Thyroid gland (tissue), 4 donors: ENCODE measurements at regions not wholly inside any gene's neighbourhood (a gene's known extent, or its start where the extent isn't known, plus 50 kb on each side); places are given as distances from the start of the nearest gene placed in this dataset.

Experiments used
- DNase-seq, 2 donors: peaks; one replicate each; pipeline ENCODE4 v3.0.0-alpha.2; 2019
- H3K27ac ChIP-seq, 3 donors: fragments of 200-600 bp; sonication (generic); 1 replicate in 2 of 3; 2 replicates in 1 of 3; pipeline ENCODE4 v1.5.1; 2016 to 2019; ENCODE audit warnings: mild to moderate bottlenecking in 1 of 3, moderate library complexity in 1 of 3
- H3K27me3 ChIP-seq: fragments of 200-600 bp; sonication (generic); one replicate; pipeline ENCODE4 v1.5.1; 2019
- H3K36me3 ChIP-seq, 2 donors: fragments of 200-600 bp; sonication (generic); one replicate each; pipeline ENCODE4 v1.5.1; 2016 to 2019
- H3K4me1 ChIP-seq, 2 donors: fragments of 200-600 bp; sonication (generic); one replicate each; pipeline ENCODE4 v1.5.1; 2017 to 2019
- H3K4me3 ChIP-seq, 3 donors: fragments of 200-600 bp; sonication (generic); replicated peaks in 1 of 3; 1 replicate in 2 of 3; 2 replicates in 1 of 3; pipeline ENCODE4 v1.5.1; 2016; ENCODE audit warnings: mild to moderate bottlenecking in 1 of 3
- H3K9me3 ChIP-seq: fragments of 200-600 bp; sonication (generic); one replicate; pipeline ENCODE4 v1.5.1; 2017
- CTCF ChIP-seq, 6 experiments: fragments of 200-600 bp in 3 of 6; fragments of 450-650 bp in 3 of 6; sonication (generic) in 3 of 6; IDR thresholded peaks; one replicate each; pipeline ENCODE4 v1.5.1; 2016 to 2019; ENCODE audit warnings: antibody characterized with exemption in 6 of 6, mild to moderate bottlenecking in 2 of 6, inconsistent platforms in 1 of 6, moderate library complexity in 1 of 6
- POLR2A ChIP-seq, 2 donors: fragments of 450-650 bp; IDR thresholded peaks; one replicate each; pipeline ENCODE4 v1.6.1; 2017; ENCODE audit warnings: antibody characterized with exemption in 2 of 2, mild to moderate bottlenecking in 2 of 2, moderate library complexity in 1 of 2
- WGBS, 2 donors: methylation state at CpG; one replicate each; pipeline ENCODE4 v1.1.5; 2017; 5-methylcytosine and 5-hydroxymethylcytosine counted together
- intact Hi-C: fragments of 100-400 bp; cut with DNase I; formaldehyde crosslinking; loops from one replicate; pipeline ENCODE4 v1.15.1; 2023

DNA sequence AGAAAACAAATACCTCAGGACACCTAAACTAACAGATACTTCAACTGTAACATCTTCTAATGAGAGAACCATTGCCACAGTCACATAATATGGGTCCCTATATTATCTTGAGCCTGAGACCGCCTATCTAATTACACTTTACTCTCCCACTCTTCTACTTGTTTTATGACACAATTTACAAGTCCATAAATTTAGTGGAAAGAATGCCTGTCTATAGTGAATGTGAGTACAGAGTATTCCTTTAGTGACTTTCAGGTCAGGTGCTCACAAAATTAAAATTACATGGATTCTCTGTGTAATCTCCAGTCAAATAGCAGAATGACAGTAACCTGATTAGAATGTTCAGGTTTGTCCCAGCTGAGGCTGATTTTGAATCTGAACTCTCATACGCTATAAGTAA is 624.1 kb downstream of the PKHD1 start:
- Histone ChIP-seq H3K27me3 (no peaks in the 10 kb centered on the region), H3K4me1 (no peaks in the 10 kb centered on the region), H3K36me3 (no peaks in the 10 kb centered on the region), H3K27ac (no peak overlapping the region), H3K4me3 (no peak overlapping the region), H3K9me3 (no peaks in the 10 kb centered on the region)
- no peak for TF ChIP-seq POLR2A (IDR thresholded peaks at IDR 0.05)
- TF ChIP-seq CTCF (IDR thresholded peaks at IDR 0.05): no peak
- intact Hi-C loops: no loop called here
- 90 to 93% methylated on average over 2 of the region's 2 CpGs for WGBS, 2 donors
- no peak for DNase-seq

DNA sequence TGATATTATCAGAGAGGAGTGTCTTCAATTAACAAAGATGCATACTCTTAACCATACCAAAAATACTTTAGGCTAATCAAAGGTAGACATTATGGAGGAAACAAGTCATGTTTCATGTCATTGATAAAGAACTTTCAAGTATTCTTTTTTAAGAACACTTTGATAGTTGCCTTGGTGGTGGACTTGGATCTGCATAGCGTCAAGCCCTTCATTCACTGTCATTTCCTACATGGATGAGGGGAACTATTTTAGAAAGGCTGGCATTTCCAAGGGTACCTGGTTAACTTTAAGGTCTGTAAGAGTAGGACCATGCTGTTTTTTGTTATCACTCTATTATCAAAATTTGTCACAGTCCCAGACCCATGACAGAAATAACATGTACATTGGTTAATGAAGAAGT is 622.5 kb downstream of the PKHD1 start:
- TF ChIP-seq CTCF (IDR thresholded peaks at IDR 0.05): no peak
- no peak for TF ChIP-seq POLR2A (IDR thresholded peaks at IDR 0.05)
- Histone ChIP-seq H3K4me1 (no peaks in the 10 kb centered on the region), H3K27me3 (no peaks in the 10 kb centered on the region), H3K4me3 (no peak overlapping the region), H3K9me3 (no peaks in the 10 kb centered on the region), H3K36me3 (no peaks in the 10 kb centered on the region), H3K27ac (no peak overlapping the region)
- 83 to 84% methylated on average over 1 of the region's 1 CpG for WGBS, 2 donors
- intact Hi-C loops: no loop called here
- DNase-seq: no peak

DNA sequence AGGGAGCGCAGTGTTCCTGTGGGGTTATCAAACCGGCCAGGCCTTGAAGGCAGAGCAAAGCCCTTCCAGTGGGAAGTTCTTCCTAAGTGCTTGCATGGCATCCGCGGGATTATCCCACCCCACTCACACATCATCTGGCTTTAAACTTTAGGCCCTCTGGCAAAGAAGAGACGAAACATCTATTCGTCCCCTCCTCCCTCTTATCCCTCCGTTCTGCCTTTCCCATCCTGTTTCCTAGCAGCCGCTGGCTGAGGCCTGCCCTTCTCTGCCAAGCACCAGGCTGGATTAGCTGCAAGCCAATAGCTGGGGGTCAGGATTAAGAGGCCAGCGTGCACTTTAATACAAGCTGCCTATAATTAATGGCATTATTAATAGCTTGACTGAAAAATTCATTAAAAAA is 621.0 kb downstream of the PKHD1 start:
- DNase-seq: no peak
- Histone ChIP-seq H3K27ac (no peak overlapping the region), H3K4me1 (no peaks in the 10 kb centered on the region), H3K36me3 (no peaks in the 10 kb centered on the region), H3K27me3 (no peaks in the 10 kb centered on the region), H3K4me3 (no peak overlapping the region), H3K9me3 (no peaks in the 10 kb centered on the region)
- intact Hi-C loops: no loop called here
- TF ChIP-seq POLR2A (IDR thresholded peaks at IDR 0.05) (no peak), CTCF (IDR thresholded peaks at IDR 0.05) (no peak)
- WGBS, 2 donors: 60 to 72% methylated on average over 9 of the region's 9 CpGs

DNA sequence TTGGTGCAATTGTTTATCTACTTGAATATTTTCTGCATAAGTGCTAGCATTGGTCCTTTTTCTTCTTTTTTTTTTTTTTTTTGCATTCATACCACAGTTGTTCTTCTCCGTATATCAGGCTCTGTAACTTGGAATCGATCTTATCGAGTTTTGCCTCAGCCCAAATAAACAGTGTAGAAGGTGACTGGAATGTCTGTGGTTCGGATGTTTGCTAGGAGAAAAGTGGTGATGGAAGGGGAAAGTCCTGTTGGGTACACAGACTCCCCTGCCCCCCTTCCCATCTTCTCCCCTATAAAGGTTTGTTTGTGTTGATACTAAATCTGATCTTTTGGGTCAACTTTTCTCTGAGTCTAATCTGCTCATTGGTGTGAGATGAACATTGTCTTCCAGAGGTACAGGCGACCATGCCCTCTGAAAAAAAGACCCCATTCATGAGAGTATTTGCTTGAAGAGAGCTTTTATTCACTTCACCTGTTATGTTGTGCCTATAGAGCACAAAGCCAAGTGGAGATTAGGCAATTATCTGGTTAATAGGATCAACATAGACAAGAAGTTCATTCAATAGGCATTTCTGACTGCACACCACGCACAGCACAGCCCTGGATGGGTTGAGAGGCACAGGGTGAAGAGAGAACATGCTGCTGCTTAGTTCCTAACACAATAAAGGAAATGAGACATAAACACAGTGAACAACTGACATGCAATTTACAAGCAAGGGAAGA is 620.0 kb downstream of the PKHD1 start:
- Histone ChIP-seq H3K4me1 (no peaks in the 10 kb centered on the region), H3K9me3 (no peaks in the 10 kb centered on the region), H3K27ac (no peak overlapping the region), H3K4me3 (no peak overlapping the region), H3K36me3 (no peaks in the 10 kb centered on the region), H3K27me3 (no peaks in the 10 kb centered on the region)
- intact Hi-C loops: no loop called here
- WGBS, 2 donors: 43 to 50% methylated on average over 6 of the region's 6 CpGs
- TF ChIP-seq CTCF (IDR thresholded peaks at IDR 0.05) (no peak), POLR2A (IDR thresholded peaks at IDR 0.05) (no peak)
- DNase-seq: no peak

- Histone ChIP-seq H3K27ac (no peak overlapping the region), H3K4me1 (no peaks in the 10 kb centered on the region), H3K9me3 (no peaks in the 10 kb centered on the region), H3K27me3 (no peaks in the 10 kb centered on the region), H3K36me3 (no peaks in the 10 kb centered on the region), H3K4me3 (no peak overlapping the region)
- 45 to 66% methylated on average over 3 of the region's 3 CpGs for WGBS, 2 donors
- no peak for TF ChIP-seq CTCF (IDR thresholded peaks at IDR 0.05)
- TF ChIP-seq POLR2A (IDR thresholded peaks at IDR 0.05): no peak
- no peak for DNase-seq
- intact Hi-C loops: no loop called here
Measured at GRCh38 chr6:51468704-51469103, 618.7 kb downstream of the PKHD1 start.
